ENCODE measurements at regions not wholly inside any gene's neighbourhood (a gene's known extent, or its start where the extent isn't known, plus 50 kb on each side); places are given as distances from the start of the nearest gene placed in this dataset.

- H3K79me2 ChIP-seq (ENCODE audit: insufficient read depth), result no peaks in the 10 kb centered on the region
- TF ChIP-seq EZH2phosphoT487 (IDR thresholded peaks at IDR 0.05; ENCODE audit: insufficient read depth, low read depth) (no peak), EZH2 (IDR thresholded peaks at IDR 0.05; ENCODE audit: insufficient read depth, poor library complexity, severe bottlenecking) (no peak)
- no peaks in the 10 kb centered on the region for H4K20me1 ChIP-seq (ENCODE audit: insufficient read depth)
- H3K4me1 ChIP-seq (ENCODE audit: insufficient read depth), result no peaks in the 10 kb centered on the region
- DNase-seq, result no peak
- H3K9me3 ChIP-seq (ENCODE audit: low read depth), result no peaks in the 10 kb centered on the region
- no peak overlapping the region for H3K4me3 ChIP-seq
- H3K27me3 ChIP-seq (replicated peaks; ENCODE audit: insufficient read depth), result no peaks in the 10 kb centered on the region
- 0 out of 2 replicates have a peak, but pooled peaks cover 4% of the 10 kb centered on the region for H3K36me3 ChIP-seq (ENCODE audit: low read depth)
- no peak overlapping the region for H3K27ac ChIP-seq
- no peak overlapping the region for H2AFZ ChIP-seq
- no peak overlapping the region for H3K9ac ChIP-seq
- no peaks in the 10 kb centered on the region for H3F3A ChIP-seq (ENCODE audit: insufficient read depth)
- 79 to 83% methylated on average over 5 of the region's 5 CpGs for WGBS, 2 experiments (ENCODE audit: low coverage in 1 of 2, low lambda C conversion rate in 2 of 2, missing lambda C conversion rate in 2 of 2)
- in situ Hi-C loops (cut with MboI), result no loop called here
- no peaks in the 10 kb centered on the region for H3K9me2 ChIP-seq (ENCODE audit: insufficient read depth)
- H3K4me2 ChIP-seq (ENCODE audit: unreplicated experiment), result no peak overlapping the region
Measured at GRCh38 chr18:67840379-67840778, 323.9 kb upstream of the DSEL start.

DNA sequence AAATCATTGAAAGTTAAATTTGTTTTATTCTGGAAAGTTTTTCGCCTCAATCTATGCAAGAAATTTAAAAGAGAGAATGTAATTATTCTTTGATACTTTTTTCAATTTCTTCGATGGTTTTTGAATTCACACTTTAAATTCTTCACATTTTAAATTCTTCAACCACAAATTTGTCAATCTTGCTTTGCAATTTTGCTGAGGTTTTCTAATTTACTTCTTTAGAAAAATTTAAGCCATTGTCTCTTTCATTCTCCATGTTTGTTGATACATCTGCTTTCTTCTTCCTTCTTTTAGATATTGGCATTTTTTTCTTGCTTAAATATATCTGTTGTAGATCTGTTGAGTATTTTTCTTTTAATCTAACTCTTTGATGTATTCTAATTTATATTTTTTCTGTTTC is 301.9 kb upstream of the DSEL start:
- Histone ChIP-seq H3K4me1 (ENCODE audit: insufficient read depth) (no peaks in the 10 kb centered on the region), H3K36me3 (ENCODE audit: low read depth) (no peaks in the 10 kb centered on the region), H3K9me2 (ENCODE audit: insufficient read depth) (no peaks in the 10 kb centered on the region), H2AFZ (no peak overlapping the region), H3K27me3 (replicated peaks; ENCODE audit: insufficient read depth) (no peaks in the 10 kb centered on the region), H3K9ac (no peak overlapping the region), H3K4me2 (ENCODE audit: unreplicated experiment) (no peak overlapping the region), H4K20me1 (ENCODE audit: insufficient read depth) (no peaks in the 10 kb centered on the region), H3K4me3 (no peak overlapping the region), H3F3A (ENCODE audit: insufficient read depth) (no peaks in the 10 kb centered on the region), H3K9me3 (ENCODE audit: low read depth) (no peaks in the 10 kb centered on the region), H3K79me2 (ENCODE audit: insufficient read depth) (no peaks in the 10 kb centered on the region), H3K27ac (no peak overlapping the region)
- WGBS, 2 experiments (ENCODE audit: low coverage in 1 of 2, low lambda C conversion rate in 2 of 2, missing lambda C conversion rate in 2 of 2), result 86 to 97% methylated on average over 2 of the region's 2 CpGs
- no peak for DNase-seq
- TF ChIP-seq EZH2phosphoT487 (IDR thresholded peaks at IDR 0.05; ENCODE audit: insufficient read depth, low read depth), result no peak
- TF ChIP-seq EZH2 (IDR thresholded peaks at IDR 0.05; ENCODE audit: insufficient read depth, poor library complexity, severe bottlenecking), result no peak
- in situ Hi-C loops (cut with MboI), result no loop called here

DNA sequence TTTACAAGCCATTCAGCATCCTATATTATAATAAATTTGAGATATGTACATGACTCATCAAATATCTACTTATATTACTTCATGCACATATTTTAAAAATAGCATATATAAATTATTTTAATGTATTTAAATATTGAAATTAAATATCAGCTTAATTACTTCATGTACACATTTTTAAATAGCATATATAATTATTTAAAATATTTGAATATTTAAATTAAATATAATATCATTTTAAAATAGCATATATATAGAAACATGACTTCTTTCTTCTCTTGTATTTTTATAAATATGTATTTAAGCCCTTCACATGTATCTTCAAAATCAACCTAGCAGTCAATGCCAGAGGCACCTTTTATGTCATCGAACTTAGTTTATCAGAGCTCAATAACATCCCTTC is 298.8 kb upstream of the DSEL start:
- H2AFZ ChIP-seq, result no peak overlapping the region
- H4K20me1 ChIP-seq (ENCODE audit: insufficient read depth), result no peaks in the 10 kb centered on the region

GRCh38 chr18:67813380-67814028 is 297.0 kb upstream of the DSEL start:
- no peaks in the 10 kb centered on the region for H3F3A ChIP-seq (ENCODE audit: insufficient read depth)
- in situ Hi-C loops (cut with MboI), result no loop called here
- H3K79me2 ChIP-seq (ENCODE audit: insufficient read depth), result no peaks in the 10 kb centered on the region

More for the DNA sequence above, 298.8 kb upstream of the DSEL start:
- H3K9me3 ChIP-seq (ENCODE audit: low read depth), result no peaks in the 10 kb centered on the region
- no peaks in the 10 kb centered on the region for H3K27me3 ChIP-seq (replicated peaks; ENCODE audit: insufficient read depth)
- 67 to 78% methylated on average over 1 of the region's 1 CpG for WGBS, 2 experiments (ENCODE audit: low coverage in 1 of 2, low lambda C conversion rate in 2 of 2, missing lambda C conversion rate in 2 of 2)
- H3K4me1 ChIP-seq (ENCODE audit: insufficient read depth), result no peaks in the 10 kb centered on the region
- no peaks in the 10 kb centered on the region for H3F3A ChIP-seq (ENCODE audit: insufficient read depth)
- no peak overlapping the region for H3K27ac ChIP-seq
- H3K36me3 ChIP-seq (ENCODE audit: low read depth), result no peaks in the 10 kb centered on the region
- H3K79me2 ChIP-seq (ENCODE audit: insufficient read depth), result no peaks in the 10 kb centered on the region
- no peaks in the 10 kb centered on the region for H3K9me2 ChIP-seq (ENCODE audit: insufficient read depth)
- H3K4me2 ChIP-seq (ENCODE audit: unreplicated experiment), result no peak overlapping the region
- no peak overlapping the region for H3K4me3 ChIP-seq
- no peak for TF ChIP-seq EZH2 (IDR thresholded peaks at IDR 0.05; ENCODE audit: insufficient read depth, poor library complexity, severe bottlenecking)
- TF ChIP-seq EZH2phosphoT487 (IDR thresholded peaks at IDR 0.05; ENCODE audit: insufficient read depth, low read depth), result no peak
- DNase-seq, result no peak
- in situ Hi-C loops (cut with MboI), result no loop called here
- H3K9ac ChIP-seq, result no peak overlapping the region

More at GRCh38 chr18:67813380-67814028, 297.0 kb upstream of the DSEL start:
- TF ChIP-seq EZH2 (IDR thresholded peaks at IDR 0.05; ENCODE audit: insufficient read depth, poor library complexity, severe bottlenecking) (no peak), EZH2phosphoT487 (IDR thresholded peaks at IDR 0.05; ENCODE audit: insufficient read depth, low read depth) (no peak)
- Histone ChIP-seq H4K20me1 (ENCODE audit: insufficient read depth) (no peaks in the 10 kb centered on the region), H3K9me3 (ENCODE audit: low read depth) (no peaks in the 10 kb centered on the region), H3K4me2 (ENCODE audit: unreplicated experiment) (no peak overlapping the region), H3K4me3 (no peak overlapping the region), H3K9me2 (ENCODE audit: insufficient read depth) (no peaks in the 10 kb centered on the region), H3K4me1 (ENCODE audit: insufficient read depth) (no peaks in the 10 kb centered on the region), H3K27ac (no peak overlapping the region), H2AFZ (no peak overlapping the region), H3K9ac (no peak overlapping the region), H3K36me3 (ENCODE audit: low read depth) (no peaks in the 10 kb centered on the region), H3K27me3 (replicated peaks; ENCODE audit: insufficient read depth) (no peaks in the 10 kb centered on the region)
- DNase-seq, result no peak
- WGBS, 2 experiments (ENCODE audit: low coverage in 1 of 2, low lambda C conversion rate in 2 of 2, missing lambda C conversion rate in 2 of 2), result 79 to 85% methylated on average over 4 of the region's 4 CpGs

Data from GM23248 (cell line).